ENCODE measurements at regions not wholly inside any gene's neighbourhood (a gene's known extent, or its start where the extent isn't known, plus 50 kb on each side); places are given as distances from the start of the nearest gene placed in this dataset.

GRCh38 chr10:117488004-117488403, 54.5 kb upstream of the EMX2 start:
- no peak overlapping the region for H3K27ac ChIP-seq (ENCODE audit: control insufficient read depth, insufficient read depth)
- ATAC-seq = no peak
- POLR2A ChIA-PET = no interaction called here

More at GRCh38 chr10:117488004-117488403, 54.5 kb upstream of the EMX2 start:
- Histone ChIP-seq H3K27me3 (replicated peaks in 1 of 2; ENCODE audit: control insufficient read depth in 2 of 2, insufficient read depth in 2 of 2, low read length in 1 of 2) (peaks cover 0 to 3% of the 10 kb centered on the region in 2 experiments), H3K9ac (ENCODE audit: control insufficient read depth, insufficient read depth, low read length) (no peak overlapping the region), H3K4me2 (ENCODE audit: control insufficient read depth, insufficient read depth) (no peak overlapping the region), H3K79me2 (ENCODE audit: control insufficient read depth, insufficient read depth, low read length) (no peaks in the 10 kb centered on the region), H4K20me1 (ENCODE audit: control insufficient read depth, insufficient read depth) (no peaks in the 10 kb centered on the region), H3K36me3 (ENCODE audit: control insufficient read depth in 2 of 2, insufficient read depth in 2 of 2, low read length in 1 of 2) (no peaks in the 10 kb centered on the region), H3K4me3 (no peak overlapping the region), H3K4me1 (ENCODE audit: control insufficient read depth, insufficient read depth, low read length) (no peaks in the 10 kb centered on the region), H3K9me3 (replicated peaks; ENCODE audit: control insufficient read depth, insufficient read depth, low read length) (no peaks in the 10 kb centered on the region), H2AFZ (ENCODE audit: control insufficient read depth, low read depth, low read length) (no peak overlapping the region)
- no TSS peak for BruUV-seq (replicated peaks)
- intact Hi-C loops (cut with micrococcal nuclease; ENCODE audit: unreplicated experiment) (no loop called here), in situ Hi-C loops (cut with MboI) (no loop called here)
- FAIRE-seq = no peak
- 51% methylated on average over 7 of the region's 7 CpGs for WGBS (ENCODE audit: insufficient coverage, insufficient replicate concordance, low lambda C conversion rate, missing lambda C conversion rate)
- ChIA-PET CTCF (interaction anchor here (1.1 kb wide), 1 partner anchor 8 kb away, joined by 5 read pairs; no protein-coding TSS in a partner anchor), RAD21 (ENCODE audit: unreplicated experiment) (no interaction called here), SMC1A (ENCODE audit: uncharacterized antibody, unreplicated experiment) (no interaction called here)
- TF ChIP-seq NFXL1 (IDR thresholded peaks at IDR 0.05; ENCODE audit: borderline replicate concordance) (no peak), ZBTB11 (CRISPR knock-in tag; IDR thresholded peaks at IDR 0.05) (no peak), MYB (IDR thresholded peaks at IDR 0.05; ENCODE audit: borderline replicate concordance, low read depth, low read length) (no peak), MEF2B (IDR thresholded peaks at IDR 0.05; ENCODE audit: partially characterized antibody, poor library complexity, severe bottlenecking) (no peak), CBX5 (IDR thresholded peaks at IDR 0.05; ENCODE audit: low read depth) (no peak), CHD2 (IDR thresholded peaks at IDR 0.05; ENCODE audit: borderline replicate concordance, low read depth, low read length) (no peak), HDAC2 (IDR thresholded peaks at IDR 0.05) (no peak), CTCF (IDR thresholded peaks at IDR 0.05 in 2 of 3, conservative IDR thresholded peaks at IDR 0.05 in 1 of 3; ENCODE audit: control insufficient read depth in 2 of 3, extremely low read depth in 1 of 3, insufficient read depth in 1 of 3, low read depth in 3 of 3, low read length in 3 of 3) (no peak), STAT1 (conservative IDR thresholded peaks at IDR 0.05) (no peak), SP1 (IDR thresholded peaks at IDR 0.05; ENCODE audit: low read depth, low read length) (no peak), ESRRA (IDR thresholded peaks at IDR 0.05; ENCODE audit: low read length) (no peak), MXI1 (IDR thresholded peaks at IDR 0.05; ENCODE audit: low read depth, low read length) (no peak), SREBF2 (IDR thresholded peaks at IDR 0.05; ENCODE audit: low read length) (no peak), HDGF (IDR thresholded peaks at IDR 0.05) (no peak), JUNB (IDR thresholded peaks at IDR 0.05) (no peak), ZZZ3 (IDR thresholded peaks at IDR 0.05; ENCODE audit: control insufficient read depth, insufficient read length, low read depth) (no peak), DPF2 (IDR thresholded peaks at IDR 0.05) (no peak)
- DNase-seq (ENCODE audit: low read depth, low spot score) = no peak
